ENCODE measurements at regions not wholly inside any gene's neighbourhood (a gene's known extent, or its start where the extent isn't known, plus 50 kb on each side); places are given as distances from the start of the nearest gene placed in this dataset.

- no peak for DNase-seq
Observed at GRCh38 chr13:88103824-88104223, 432.7 kb downstream of the SLITRK5 start.

GRCh38 chr13:88104576-88104975, 433.4 kb downstream of the SLITRK5 start:
- DNase-seq: no peak

GRCh38 chr13:88107570-88107969, 436.4 kb downstream of the SLITRK5 start:
- DNase-seq: no peak

- no peak for DNase-seq
Observed at GRCh38 chr13:88112526-88112925, 441.4 kb downstream of the SLITRK5 start.

- DNase-seq: no peak
Observed at GRCh38 chr13:88115976-88116375, 444.8 kb downstream of the SLITRK5 start.

- DNase-seq: no peak
Observed at GRCh38 chr13:88118952-88119351, 447.8 kb downstream of the SLITRK5 start.

GRCh38 chr13:88124142-88124541, 453.0 kb downstream of the SLITRK5 start:
- no peak for DNase-seq

GRCh38 chr13:88125055-88125454, 453.9 kb downstream of the SLITRK5 start:
- no peak for DNase-seq

GRCh38 chr13:88136098-88136790, 465.1 kb downstream of the SLITRK5 start:
- no peak for DNase-seq

GRCh38 chr13:88142653-88143052, 471.5 kb downstream of the SLITRK5 start:
- DNase-seq: no peak

GRCh38 chr13:88144580-88144979, 473.4 kb downstream of the SLITRK5 start:
- no peak for DNase-seq

- DNase-seq: no peak
Observed at GRCh38 chr13:88153353-88153752, 482.2 kb downstream of the SLITRK5 start.

- no peak for DNase-seq
Observed at GRCh38 chr13:88154001-88154400, 482.8 kb downstream of the SLITRK5 start.

GRCh38 chr13:88162076-88162702, 491.0 kb downstream of the SLITRK5 start:
- no peak for DNase-seq

- DNase-seq: no peak
Observed at GRCh38 chr13:88176231-88176630, 505.1 kb downstream of the SLITRK5 start.

- DNase-seq: no peak
Observed at GRCh38 chr13:88183440-88183839, 512.3 kb downstream of the SLITRK5 start.

- DNase-seq: no peak
Observed at GRCh38 chr13:88188986-88189385, 517.8 kb downstream of the SLITRK5 start.

GRCh38 chr13:88189728-88190127, 518.6 kb downstream of the SLITRK5 start:
- DNase-seq: no peak

- no peak for DNase-seq
Observed at GRCh38 chr13:88196106-88196505, 524.9 kb downstream of the SLITRK5 start.

- no peak for DNase-seq
Observed at GRCh38 chr13:88217372-88217771, 546.2 kb downstream of the SLITRK5 start.

- no peak for DNase-seq
Observed at GRCh38 chr13:88217883-88218282, 546.7 kb downstream of the SLITRK5 start.

- no peak for DNase-seq
Observed at GRCh38 chr13:88223958-88224357, 552.8 kb downstream of the SLITRK5 start.

- no peak for DNase-seq
Observed at GRCh38 chr13:88235441-88235840, 564.3 kb downstream of the SLITRK5 start.

GRCh38 chr13:88246239-88246638, 575.1 kb downstream of the SLITRK5 start:
- no peak for DNase-seq

- DNase-seq: no peak
Observed at GRCh38 chr13:88248393-88248792, 577.2 kb downstream of the SLITRK5 start.
